ENCODE measurements at regions not wholly inside any gene's neighbourhood (a gene's known extent, or its start where the extent isn't known, plus 50 kb on each side); places are given as distances from the start of the nearest gene placed in this dataset.
"Not testable (repeated sequence)": the region's sequence is repeated elsewhere in the genome, so short reads cannot be mapped to it uniquely, and the experiment has no call there.

DNA sequence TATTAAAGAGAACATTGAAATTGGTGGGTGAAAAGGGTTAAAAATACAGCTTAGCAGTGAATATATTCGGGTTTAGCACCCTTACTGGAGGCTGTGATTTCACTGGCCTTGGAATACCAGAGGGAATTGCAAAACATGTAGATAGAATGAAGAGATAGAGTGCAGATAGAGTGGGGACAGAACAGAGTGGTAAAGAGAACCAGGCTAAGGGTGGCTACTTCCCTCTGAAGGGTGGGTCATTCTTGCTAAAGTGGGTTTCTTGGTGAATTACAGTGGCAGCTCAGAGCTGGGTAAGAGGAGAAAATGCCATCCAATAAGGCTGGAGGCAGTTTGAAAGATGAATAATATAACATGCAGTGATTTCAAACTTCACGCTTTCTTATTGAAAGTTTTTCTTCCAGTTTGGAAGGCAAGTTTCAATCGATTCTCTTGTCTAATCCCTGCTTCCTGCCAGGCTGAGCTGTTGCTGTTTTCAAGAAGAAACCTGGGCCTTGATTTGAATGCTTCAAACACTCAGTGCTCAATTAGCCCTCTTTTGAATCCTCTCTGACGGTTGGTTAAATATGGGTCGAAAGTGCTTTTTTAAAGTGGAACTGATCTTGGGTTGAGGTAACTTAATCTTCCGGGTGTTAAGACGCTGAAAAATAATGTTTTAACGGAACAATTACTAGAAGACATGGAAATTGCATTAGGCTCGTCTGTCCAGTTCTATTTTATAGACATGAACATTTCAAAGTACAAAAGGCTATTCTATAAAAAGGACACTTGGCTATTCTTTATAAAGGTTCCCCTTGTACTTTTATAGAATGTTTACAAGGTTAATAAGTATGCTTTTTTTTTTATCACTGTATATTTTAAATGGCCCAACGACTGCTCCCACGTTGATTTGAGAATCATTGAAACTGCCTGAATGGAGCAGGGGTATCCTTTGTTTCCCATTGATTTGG lies 203.3 kb downstream of the BCAS1 start:
- intact Hi-C loops (cut with DNase I) = no loop called here

DNA sequence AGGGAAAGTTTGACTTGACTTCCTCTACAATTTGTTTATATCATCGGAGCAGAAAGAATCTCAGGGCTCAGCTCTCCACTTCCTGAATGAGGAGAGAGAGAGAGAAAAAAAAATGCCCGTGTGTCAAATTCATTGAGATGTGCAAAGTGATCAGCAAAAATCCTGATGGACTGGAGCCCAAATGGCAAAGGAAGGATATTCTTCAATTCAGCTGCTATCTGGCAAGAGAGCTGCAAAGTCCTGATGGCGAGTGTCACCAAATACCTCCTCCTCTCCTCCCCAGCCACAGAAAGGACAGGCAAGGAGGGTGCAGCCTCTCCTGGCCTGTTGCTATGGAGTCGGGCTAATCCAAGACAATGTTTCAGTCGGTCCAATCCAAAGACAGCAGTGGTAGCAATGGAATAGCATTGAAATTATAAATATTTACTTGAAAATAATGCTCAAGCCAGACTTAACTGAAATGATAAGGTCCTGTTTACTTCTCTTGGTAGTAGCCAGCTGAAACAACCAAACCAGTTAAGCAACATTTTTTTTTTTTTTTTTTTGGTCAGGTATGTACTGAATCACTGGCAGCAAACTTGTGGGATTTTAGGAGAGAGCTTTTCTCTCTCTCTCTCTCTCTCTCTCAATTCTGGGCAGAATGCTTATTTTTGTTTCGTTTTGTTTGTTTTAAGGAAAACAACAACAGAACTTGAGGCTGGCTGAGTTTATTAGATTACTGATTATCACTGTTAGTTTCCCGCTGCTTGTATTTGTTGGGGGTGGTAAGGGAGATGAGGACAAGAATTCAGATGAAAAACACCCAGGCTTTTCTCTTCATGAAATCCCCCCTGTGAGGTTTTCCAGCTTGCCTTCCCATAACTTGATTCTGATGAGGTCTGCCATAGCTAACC lies 204.2 kb downstream of the BCAS1 start:
- H3K27me3 ChIP-seq = no peaks in the 10 kb centered on the region
- H3K36me3 ChIP-seq (replicated peaks in 1 of 2) = no peaks in the 10 kb centered on the region
- TF ChIP-seq POLR2A (IDR thresholded peaks at IDR 0.05) = no peak
- H3K4me1 ChIP-seq (replicated peaks in 1 of 2) = peaks cover 7 to 24% of the 10 kb centered on the region in 2 donors
- H3K9me3 ChIP-seq (replicated peaks in 1 of 3) = no peaks in the 10 kb centered on the region
- peak overlapping the region in 1 of 4 donors; percentile 9 for H3K4me3 ChIP-seq
- 13 to 31% (median 25%) methylated on average over 7 of the region's 7 CpGs for WGBS, 4 donors
- intact Hi-C loops (cut with DNase I) = no loop called here
- peak in 6 of 7 donors; percentile 25 to 66 (median 36) for DNase-seq
- H3K27ac ChIP-seq = peak overlapping the region in 2 of 5 donors; percentile 54 to 68

More for the DNA sequence above, 203.3 kb downstream of the BCAS1 start:
- peak overlapping the region in 2 of 5 donors; percentile 54 to 68 for H3K27ac ChIP-seq
- no peaks in the 10 kb centered on the region for H3K36me3 ChIP-seq (replicated peaks in 1 of 2)
- WGBS, 4 donors = 57 to 64% (median 58%) methylated on average over 11 of the region's 11 CpGs
- peak overlapping the region in 1 of 4 donors; percentile 9 for H3K4me3 ChIP-seq
- TF ChIP-seq, protein P1, sequence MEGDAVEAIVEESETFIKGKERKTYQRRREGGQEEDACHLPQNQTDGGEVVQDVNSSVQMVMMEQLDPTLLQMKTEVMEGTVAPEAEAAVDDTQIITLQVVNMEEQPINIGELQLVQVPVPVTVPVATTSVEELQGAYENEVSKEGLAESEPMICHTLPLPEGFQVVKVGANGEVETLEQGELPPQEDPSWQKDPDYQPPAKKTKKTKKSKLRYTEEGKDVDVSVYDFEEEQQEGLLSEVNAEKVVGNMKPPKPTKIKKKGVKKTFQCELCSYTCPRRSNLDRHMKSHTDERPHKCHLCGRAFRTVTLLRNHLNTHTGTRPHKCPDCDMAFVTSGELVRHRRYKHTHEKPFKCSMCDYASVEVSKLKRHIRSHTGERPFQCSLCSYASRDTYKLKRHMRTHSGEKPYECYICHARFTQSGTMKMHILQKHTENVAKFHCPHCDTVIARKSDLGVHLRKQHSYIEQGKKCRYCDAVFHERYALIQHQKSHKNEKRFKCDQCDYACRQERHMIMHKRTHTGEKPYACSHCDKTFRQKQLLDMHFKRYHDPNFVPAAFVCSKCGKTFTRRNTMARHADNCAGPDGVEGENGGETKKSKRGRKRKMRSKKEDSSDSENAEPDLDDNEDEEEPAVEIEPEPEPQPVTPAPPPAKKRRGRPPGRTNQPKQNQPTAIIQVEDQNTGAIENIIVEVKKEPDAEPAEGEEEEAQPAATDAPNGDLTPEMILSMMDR (IDR thresholded peaks at IDR 0.05) = no peak
- TF ChIP-seq POLR2A (IDR thresholded peaks at IDR 0.05) = no peak
- H3K9me3 ChIP-seq (replicated peaks in 1 of 3) = no peaks in the 10 kb centered on the region
- peaks cover 7 to 24% of the 10 kb centered on the region in 2 donors for H3K4me1 ChIP-seq (replicated peaks in 1 of 2)
- DNase-seq = peak in 2 of 7 donors; percentile 19 to 25
- no peaks in the 10 kb centered on the region for H3K27me3 ChIP-seq

DNA sequence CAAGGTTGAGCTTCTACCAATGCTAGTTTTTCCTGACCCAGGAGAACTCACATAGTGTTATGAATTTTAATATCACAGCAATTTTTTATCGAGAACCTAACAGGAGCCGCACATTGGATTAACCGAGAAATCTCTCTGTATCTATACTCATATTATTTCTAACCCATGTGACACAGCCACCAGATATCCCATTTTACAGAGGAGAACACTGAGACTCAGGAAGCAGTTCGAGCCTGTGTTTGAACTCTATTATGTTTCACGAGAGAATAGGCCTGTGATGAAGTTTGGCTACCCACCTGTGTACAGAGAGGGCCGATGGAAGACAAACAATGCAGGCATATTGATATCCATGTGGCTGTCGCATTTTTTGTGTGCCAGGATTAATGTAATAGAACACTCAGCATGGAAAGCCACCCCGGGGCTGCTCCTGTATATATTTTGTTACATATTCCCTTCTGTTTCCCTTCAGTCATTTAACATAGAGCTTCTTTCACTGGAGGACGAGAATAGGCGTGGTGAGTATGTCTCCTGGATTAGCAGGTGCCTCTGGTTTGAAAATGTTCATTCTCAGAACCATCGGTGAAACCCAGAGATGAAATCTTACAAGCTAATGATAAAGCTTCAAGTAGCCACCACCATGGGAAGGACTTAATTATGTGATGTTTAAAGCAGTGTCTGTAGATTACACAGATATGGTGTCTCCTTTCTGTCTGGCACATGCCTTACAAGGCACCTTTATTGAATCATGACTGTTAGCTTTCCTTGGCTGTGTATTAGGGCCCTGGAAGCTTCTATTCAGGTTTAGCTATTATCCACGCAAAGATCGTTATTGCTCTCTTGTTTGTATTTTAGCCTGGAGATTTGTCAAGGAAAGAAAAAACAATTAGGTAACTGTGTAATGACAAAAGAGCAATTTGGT lies 205.4 kb downstream of the BCAS1 start:
- H3K4me1 ChIP-seq (replicated peaks in 1 of 2) = peaks cover 7 to 27% of the 10 kb centered on the region in 2 donors
- H3K27me3 ChIP-seq; intact Hi-C loops (cut with DNase I); H3K36me3 ChIP-seq (replicated peaks in 1 of 2); DNase-seq; H3K9me3 ChIP-seq (replicated peaks in 1 of 3): not testable (repeated sequence)
- peak overlapping the region in 2 of 5 donors; percentile 28 to 54 for H3K27ac ChIP-seq
- 82 to 87% (median 85%) methylated on average over 13 of the region's 13 CpGs for WGBS, 4 donors
- H3K4me3 ChIP-seq = peak overlapping the region in 1 of 4 donors; percentile 7

DNA sequence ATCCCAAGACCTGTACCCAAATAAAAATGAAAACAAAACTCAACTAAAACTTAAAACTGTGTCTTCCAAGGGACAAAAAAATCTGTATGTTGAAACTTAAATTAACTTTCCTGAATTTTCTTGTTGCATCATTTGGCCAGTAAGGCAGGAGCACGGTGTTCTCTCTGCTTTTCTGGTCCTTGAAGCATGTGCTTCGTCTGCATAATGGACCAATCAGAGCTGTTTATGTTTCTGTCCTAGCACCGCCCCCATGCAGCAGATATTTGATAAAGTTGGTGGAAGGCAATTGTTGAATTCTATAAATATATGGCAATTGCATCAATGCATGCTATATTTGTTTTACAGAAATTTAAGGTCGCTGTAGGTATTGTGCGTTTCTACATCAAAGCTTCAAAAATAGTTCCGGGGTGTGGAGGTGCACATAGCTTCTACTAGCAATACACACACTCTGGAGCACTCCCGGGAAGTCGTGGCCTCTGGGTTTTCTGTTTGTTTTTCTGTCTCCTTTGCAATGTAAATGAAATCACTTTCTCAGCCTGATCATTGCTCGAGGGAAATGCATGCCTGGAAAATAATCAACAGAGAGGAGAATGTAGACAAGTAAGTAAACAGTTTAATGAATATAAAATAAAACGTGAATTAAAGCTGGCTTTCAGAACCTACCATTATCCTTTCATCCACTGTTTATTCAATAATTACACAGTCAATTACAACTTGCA lies 206.3 kb downstream of the BCAS1 start:
- WGBS, 4 donors = 63 to 76% (median 66%) methylated on average over 10 of the region's 10 CpGs
- H3K27ac ChIP-seq; H3K9me3 ChIP-seq (replicated peaks in 1 of 3); DNase-seq; H3K27me3 ChIP-seq; H3K4me3 ChIP-seq; H3K36me3 ChIP-seq (replicated peaks in 1 of 2); intact Hi-C loops (cut with DNase I): not testable (repeated sequence)
- H3K4me1 ChIP-seq (replicated peaks in 1 of 2) = peaks cover 7 to 30% of the 10 kb centered on the region in 2 donors

DNA sequence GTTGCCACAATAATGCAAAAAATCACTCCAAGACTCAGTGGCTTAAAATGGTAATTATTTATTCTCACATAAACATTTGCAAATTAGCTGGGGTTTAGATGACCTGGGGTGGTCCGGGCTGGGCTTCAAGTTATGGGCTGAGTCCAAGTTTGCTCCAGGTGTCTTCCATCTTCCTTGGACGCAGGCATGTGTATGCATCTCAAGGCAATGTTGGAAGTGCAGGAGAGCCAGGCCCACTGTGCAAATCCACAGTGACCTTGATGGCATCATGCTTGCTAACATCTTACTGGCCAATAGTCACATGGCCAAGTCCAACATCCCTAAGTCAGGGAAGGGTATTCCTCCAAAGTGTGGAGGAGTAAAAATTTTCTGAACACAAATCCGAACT lies 206.9 kb downstream of the BCAS1 start:
- H3K4me3 ChIP-seq; H3K9me3 ChIP-seq (replicated peaks in 1 of 3); intact Hi-C loops (cut with DNase I); DNase-seq; H3K36me3 ChIP-seq (replicated peaks in 1 of 2); H3K27ac ChIP-seq; H3K27me3 ChIP-seq: not testable (repeated sequence)
- peaks cover 7 to 30% of the 10 kb centered on the region in 2 donors for H3K4me1 ChIP-seq (replicated peaks in 1 of 2)
- WGBS, 4 donors = 84 to 89% (median 85%) methylated on average over 3 of the region's 3 CpGs

DNA sequence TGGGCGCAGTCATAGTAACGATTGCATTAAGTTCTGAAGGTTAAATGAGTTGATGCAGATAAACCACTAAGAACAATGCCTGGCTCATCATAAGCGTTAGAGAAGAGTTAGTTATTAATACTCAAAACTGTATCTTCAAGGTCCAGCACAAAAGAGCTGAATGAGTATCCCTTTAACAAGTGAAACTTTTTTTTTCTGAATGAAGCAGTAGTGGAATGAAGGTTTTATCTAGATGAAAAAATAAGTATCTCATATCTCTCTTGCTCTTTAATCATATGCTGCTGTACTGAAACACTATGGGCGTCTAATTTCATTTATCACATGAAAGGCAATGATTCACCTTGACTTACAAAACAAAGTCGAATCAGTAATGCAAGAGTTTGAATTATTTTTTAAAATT lies 207.4 kb downstream of the BCAS1 start:
- intact Hi-C loops (cut with DNase I) = not testable (repeated sequence)

DNA sequence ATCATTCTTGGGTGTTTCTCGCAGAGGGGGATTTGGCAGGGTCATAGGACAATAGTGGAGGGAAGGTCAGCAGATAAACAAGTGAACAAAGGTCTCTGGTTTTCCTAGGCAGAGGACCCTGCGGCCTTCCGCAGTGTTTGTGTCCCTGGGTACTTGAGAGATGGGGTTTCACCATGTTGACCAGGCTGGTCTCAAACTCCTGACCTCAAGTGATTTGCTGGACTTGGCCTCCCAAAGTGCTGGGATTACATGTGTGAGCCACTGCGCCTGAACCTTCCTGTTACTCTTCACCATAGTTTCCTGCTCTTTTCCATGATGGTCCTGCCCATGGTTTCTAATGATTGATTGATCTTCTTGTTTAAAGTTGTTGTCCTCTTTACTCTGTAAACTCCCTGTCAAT lies 207.9 kb downstream of the BCAS1 start:
- DNase-seq; H3K4me3 ChIP-seq; H3K9me3 ChIP-seq (replicated peaks in 1 of 3); H3K27me3 ChIP-seq; H3K36me3 ChIP-seq (replicated peaks in 1 of 2); H3K27ac ChIP-seq; intact Hi-C loops (cut with DNase I): not testable (repeated sequence)
- 95 to 99% (median 97%) methylated on average over 4 of the region's 4 CpGs for WGBS, 4 donors
- H3K4me1 ChIP-seq (replicated peaks in 1 of 2) = peaks cover 7 to 30% of the 10 kb centered on the region in 2 donors

More for the DNA sequence above, 207.4 kb downstream of the BCAS1 start:
- not testable (repeated sequence) for DNase-seq; H3K36me3 ChIP-seq (replicated peaks in 1 of 2); H3K27me3 ChIP-seq; H3K9me3 ChIP-seq (replicated peaks in 1 of 3); H3K27ac ChIP-seq; H3K4me3 ChIP-seq
- WGBS, 4 donors = 52 to 79% (median 75%) methylated on average over 5 of the region's 5 CpGs
- H3K4me1 ChIP-seq (replicated peaks in 1 of 2) = peaks cover 7 to 30% of the 10 kb centered on the region in 2 donors

DNA sequence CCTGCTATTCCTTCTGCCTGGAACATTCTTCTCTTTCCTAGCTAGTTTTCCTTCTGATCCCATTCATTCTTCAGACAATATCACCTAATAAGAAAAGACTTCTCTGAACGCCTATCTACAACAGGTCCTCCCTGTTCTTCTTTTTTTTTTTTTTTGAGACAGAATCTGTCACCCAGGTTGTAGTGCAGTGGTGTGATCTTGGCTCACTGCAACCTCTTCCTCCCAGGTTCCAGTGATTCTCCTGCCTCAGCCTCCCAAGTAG lies 208.3 kb downstream of the BCAS1 start:
- peaks cover 7 to 27% of the 10 kb centered on the region in 2 donors for H3K4me1 ChIP-seq (replicated peaks in 1 of 2)
- intact Hi-C loops (cut with DNase I); H3K36me3 ChIP-seq (replicated peaks in 1 of 2); DNase-seq; H3K9me3 ChIP-seq (replicated peaks in 1 of 3); H3K27me3 ChIP-seq; H3K4me3 ChIP-seq; H3K27ac ChIP-seq: not testable (repeated sequence)
- whole genome bisulfite sequencing, 4 donors = 92 to 100% (median 94%) methylated on average over 1 of the region's 1 CpG

Measured in adrenal gland (tissue), 9 donors.